ENCODE measurements at regions not wholly inside any gene's neighbourhood (a gene's known extent, or its start where the extent isn't known, plus 50 kb on each side); places are given as distances from the start of the nearest gene placed in this dataset.

DNA sequence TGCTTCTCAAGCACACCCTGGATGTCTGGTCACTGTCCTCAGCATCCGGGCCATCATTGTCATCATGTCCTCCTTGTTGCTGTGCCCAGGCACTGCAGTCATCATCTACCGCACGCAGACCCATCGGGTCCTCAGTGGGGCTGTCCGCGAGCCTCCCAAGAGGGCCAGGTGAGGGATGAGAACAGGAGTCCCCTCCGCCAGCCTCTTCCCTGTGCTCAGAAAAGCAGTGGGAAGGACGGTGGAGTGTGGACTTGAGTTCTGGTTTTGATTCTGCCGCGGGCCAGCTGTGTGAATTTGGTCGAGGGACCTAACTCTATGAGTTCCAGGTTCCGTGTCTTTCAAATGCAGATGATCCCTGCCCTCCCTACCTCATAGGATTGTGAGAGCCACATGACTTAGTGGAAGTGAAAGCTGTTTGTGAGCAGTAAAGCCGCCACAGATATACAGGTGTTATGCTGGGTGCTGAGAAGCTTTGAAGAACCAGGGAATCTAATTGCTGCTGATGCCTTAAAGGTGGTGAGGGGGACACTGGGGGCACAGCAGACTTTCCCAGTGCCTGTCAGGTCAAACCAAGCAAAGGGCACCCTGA lies 122.9 kb upstream of the RAP1B start:
- TF ChIP-seq EZH2 (IDR thresholded peaks at IDR 0.05; ENCODE audit: borderline replicate concordance, low read length) (no peak), CTCF (IDR thresholded peaks at IDR 0.05; ENCODE audit: low read length) (no peak)
